Calu3 (cell line): ENCODE measurements at regions not wholly inside any gene's neighbourhood (a gene's known extent, or its start where the extent isn't known, plus 50 kb on each side); places are given as distances from the start of the nearest gene placed in this dataset.

ENCODE experiments used
- BruUV-seq: library from RNA; stranded (reverse); fragments of 400-500 nt; replicated peaks from 2 replicates; lab custom pipeline; 2021; lab: Mats Ljungman, UMichigan
- CTCF ChIA-PET: fragments of 300-600 bp; sonication (Branson Sonifier 250); formaldehyde crosslinking; loops from one replicate; lab custom pipeline; 2022; ENCODE audit warnings: antibody characterized with exemption; lab: Charles Lee
- DNase-seq: peaks from one replicate; pipeline ENCODE4 v3.0.0; 2022
- H3K27ac Mint-ChIP-seq: one replicate; pipeline ENCODE4 v1.8.0; 2022; ENCODE audit warnings: mixed read lengths; ENCODE audit not compliant: unreplicated experiment
- H3K27me3 Mint-ChIP-seq: one replicate; pipeline ENCODE4 v1.8.0; 2022; ENCODE audit warnings: mixed read lengths; ENCODE audit not compliant: unreplicated experiment
- H3K36me3 Mint-ChIP-seq: one replicate; pipeline ENCODE4 v1.8.0; 2022; ENCODE audit warnings: mild to moderate bottlenecking, moderate library complexity, mixed read lengths; ENCODE audit not compliant: insufficient read depth, unreplicated experiment
- H3K4me1 Mint-ChIP-seq: one replicate; pipeline ENCODE4 v1.8.0; 2022; ENCODE audit warnings: mild to moderate bottlenecking, low read depth, mixed read lengths; ENCODE audit not compliant: unreplicated experiment
- H3K4me3 Mint-ChIP-seq: one replicate; pipeline ENCODE4 v1.8.0; 2022; ENCODE audit warnings: mild to moderate bottlenecking, low read depth, moderate library complexity, mixed read lengths; ENCODE audit not compliant: unreplicated experiment
- H3K9me3 Mint-ChIP-seq: one replicate; pipeline ENCODE4 v1.8.0; 2022; ENCODE audit warnings: low read depth, mixed read lengths; ENCODE audit not compliant: unreplicated experiment
- intact Hi-C: fragments of 100-400 bp; cut with micrococcal nuclease; formaldehyde crosslinking; loops from one replicate; pipeline ENCODE4 v1.10.0; 2022; ENCODE audit not compliant: unreplicated experiment
- TF ChIP-seq, protein P1 (sequence below): fragments of 200-600 bp; IDR thresholded peaks from one replicate; pipeline ENCODE4 v1.8.0; 2022; ENCODE audit warnings: antibody characterized with exemption; ENCODE audit not compliant: unreplicated experiment

DNA sequence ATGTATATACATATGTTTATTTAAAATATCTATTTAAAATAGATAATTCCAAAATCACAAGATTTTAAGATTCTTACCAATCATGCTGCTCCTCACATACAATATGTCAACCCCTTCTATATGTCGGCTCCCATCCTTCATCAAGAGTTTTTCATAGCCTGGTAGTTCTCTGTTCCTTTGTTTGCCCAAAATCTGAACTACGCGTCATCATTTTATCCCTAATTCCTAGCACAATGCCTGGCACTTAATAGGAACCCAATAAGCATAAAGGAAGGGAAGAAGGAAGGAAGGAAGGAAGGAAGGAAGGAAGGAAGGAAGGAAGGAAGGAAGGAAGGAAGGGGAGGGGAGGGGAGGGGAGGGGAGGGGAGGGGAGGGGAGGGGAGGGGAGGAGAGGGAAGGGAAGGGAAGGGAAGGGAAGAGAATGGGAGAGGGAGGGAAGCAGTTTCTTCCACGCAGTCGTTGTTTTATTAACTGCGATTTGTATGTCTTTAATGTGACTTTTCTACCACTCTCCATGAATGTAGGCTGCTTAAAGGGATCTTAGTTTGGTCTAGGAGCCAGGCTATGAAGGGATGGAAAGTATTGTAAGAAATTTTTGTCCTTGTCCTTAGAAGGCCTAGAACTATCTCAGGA is 83.3 kb upstream of the PCGF5 start:
- no peak overlapping the region for H3K27ac Mint-ChIP-seq

DNA sequence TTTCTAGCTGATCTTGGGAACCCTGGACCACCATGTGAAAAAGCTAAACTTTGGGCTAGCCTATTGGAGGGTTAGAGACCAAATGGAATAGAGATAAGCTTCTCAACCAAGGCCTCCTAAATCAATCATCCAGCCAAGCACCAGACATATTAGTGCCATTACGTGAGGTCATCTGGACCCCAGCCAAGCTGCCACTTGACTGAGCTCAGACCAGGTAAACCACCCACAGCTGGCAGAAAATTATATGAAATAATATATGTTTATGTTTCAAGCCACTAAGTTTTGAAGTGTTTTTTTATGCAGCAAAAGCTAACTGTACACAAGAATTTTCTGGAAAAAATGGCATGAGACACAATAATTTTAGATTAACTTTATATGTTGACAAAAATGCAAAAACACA is 82.6 kb upstream of the PCGF5 start:
- BruUV-seq, result no TSS peak
- Mint-ChIP-seq H3K27ac (no peak overlapping the region), H3K36me3 (no peaks in the 10 kb centered on the region), H3K27me3 (peaks cover 17% of the 10 kb centered on the region), H3K4me3 (no peak overlapping the region), H3K4me1 (no peaks in the 10 kb centered on the region), H3K9me3 (no peaks in the 10 kb centered on the region)
- DNase-seq, result peak; percentile 6
- intact Hi-C loops, result no loop called here
- CTCF ChIA-PET, result no interaction called here
- TF ChIP-seq, protein P1, sequence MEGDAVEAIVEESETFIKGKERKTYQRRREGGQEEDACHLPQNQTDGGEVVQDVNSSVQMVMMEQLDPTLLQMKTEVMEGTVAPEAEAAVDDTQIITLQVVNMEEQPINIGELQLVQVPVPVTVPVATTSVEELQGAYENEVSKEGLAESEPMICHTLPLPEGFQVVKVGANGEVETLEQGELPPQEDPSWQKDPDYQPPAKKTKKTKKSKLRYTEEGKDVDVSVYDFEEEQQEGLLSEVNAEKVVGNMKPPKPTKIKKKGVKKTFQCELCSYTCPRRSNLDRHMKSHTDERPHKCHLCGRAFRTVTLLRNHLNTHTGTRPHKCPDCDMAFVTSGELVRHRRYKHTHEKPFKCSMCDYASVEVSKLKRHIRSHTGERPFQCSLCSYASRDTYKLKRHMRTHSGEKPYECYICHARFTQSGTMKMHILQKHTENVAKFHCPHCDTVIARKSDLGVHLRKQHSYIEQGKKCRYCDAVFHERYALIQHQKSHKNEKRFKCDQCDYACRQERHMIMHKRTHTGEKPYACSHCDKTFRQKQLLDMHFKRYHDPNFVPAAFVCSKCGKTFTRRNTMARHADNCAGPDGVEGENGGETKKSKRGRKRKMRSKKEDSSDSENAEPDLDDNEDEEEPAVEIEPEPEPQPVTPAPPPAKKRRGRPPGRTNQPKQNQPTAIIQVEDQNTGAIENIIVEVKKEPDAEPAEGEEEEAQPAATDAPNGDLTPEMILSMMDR, result no peak

More for the DNA sequence above, 83.3 kb upstream of the PCGF5 start:
- Mint-ChIP-seq H3K4me3 (no peak overlapping the region), H3K36me3 (no peaks in the 10 kb centered on the region), H3K9me3 (no peaks in the 10 kb centered on the region), H3K27me3 (peaks cover 17% of the 10 kb centered on the region), H3K4me1 (no peaks in the 10 kb centered on the region)
- no TSS peak for BruUV-seq
- CTCF ChIA-PET, result no interaction called here
- intact Hi-C loops, result no loop called here
- TF ChIP-seq, protein P1, result no peak
- DNase-seq, result no peak

DNA sequence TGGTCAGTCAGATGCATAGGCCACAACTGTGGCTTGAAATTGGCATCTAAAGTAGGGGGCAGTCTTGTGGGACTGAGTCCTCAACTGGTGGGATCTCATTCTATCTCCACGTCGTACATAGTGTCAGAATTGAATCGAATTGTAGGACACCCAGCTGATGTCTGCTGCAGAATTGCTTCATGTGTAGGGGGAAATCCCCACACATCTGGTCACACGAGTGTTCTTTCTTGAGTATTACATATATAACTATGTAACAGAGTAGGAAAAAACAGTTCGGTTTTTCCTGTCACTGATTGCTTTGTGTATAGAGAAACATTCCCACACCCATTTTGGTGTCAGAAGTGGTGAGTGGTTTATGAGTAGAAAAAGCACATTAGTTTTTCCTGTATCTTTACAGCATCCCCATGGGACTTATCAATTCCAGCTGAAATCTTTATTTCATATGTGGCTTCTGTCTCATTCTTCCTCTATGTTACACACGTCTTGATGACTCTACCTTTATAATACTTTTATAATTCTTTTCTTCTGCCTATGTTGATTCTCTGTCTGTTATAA is 79.4 kb upstream of the PCGF5 start:
- no peaks in the 10 kb centered on the region for H3K36me3 Mint-ChIP-seq
- H3K27ac Mint-ChIP-seq, result no peak overlapping the region
- H3K4me3 Mint-ChIP-seq, result no peak overlapping the region
- BruUV-seq, result no TSS peak
- TF ChIP-seq, protein P1, result no peak
- H3K9me3 Mint-ChIP-seq, result no peaks in the 10 kb centered on the region
- CTCF ChIA-PET, result no interaction called here
- intact Hi-C loops, result no loop called here
- DNase-seq, result no peak
- no peaks in the 10 kb centered on the region for H3K4me1 Mint-ChIP-seq
- no peaks in the 10 kb centered on the region for H3K27me3 Mint-ChIP-seq

DNA sequence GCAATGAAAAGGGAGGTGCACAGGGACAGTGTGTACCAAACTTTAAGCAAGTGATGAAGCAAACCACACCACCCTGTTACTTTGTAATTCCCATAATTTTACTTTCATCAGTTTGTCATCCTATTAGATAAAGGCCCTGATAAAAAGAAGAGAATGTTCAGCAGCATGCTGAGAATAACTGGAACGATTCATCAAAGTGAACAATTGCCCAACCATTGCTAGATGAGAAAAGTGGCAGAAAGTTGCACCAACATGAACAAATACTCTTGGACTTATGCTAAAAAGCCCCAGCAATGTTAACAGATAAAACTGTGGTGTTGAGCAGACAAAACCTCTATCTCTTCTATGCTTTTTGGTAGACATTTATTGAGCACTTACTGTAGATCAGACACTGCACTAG is 75.5 kb upstream of the PCGF5 start:
- TF ChIP-seq, protein P1, result no peak
- Mint-ChIP-seq H3K4me1 (no peaks in the 10 kb centered on the region), H3K36me3 (no peaks in the 10 kb centered on the region), H3K4me3 (no peak overlapping the region), H3K27me3 (peaks cover 12% of the 10 kb centered on the region), H3K9me3 (no peaks in the 10 kb centered on the region), H3K27ac (no peak overlapping the region)
- BruUV-seq, result no TSS peak
- intact Hi-C loops, result no loop called here
- CTCF ChIA-PET, result no interaction called here
- DNase-seq, result no peak
